Nephron progenitor cell (in vitro differentiated cells): ENCODE measurements at regions not wholly inside any gene's neighbourhood (a gene's known extent, or its start where the extent isn't known, plus 50 kb on each side); places are given as distances from the start of the nearest gene placed in this dataset.
A peak's percentile ranks its signal among the peaks of the same experiment; 100 is the strongest.

ENCODE experiments used
- DNase-seq: peaks from one replicate; pipeline ENCODE4 v3.0.0; 2021
- H3K27ac Mint-ChIP-seq: 2 replicates; pipeline ENCODE4 v1.8.0; 2021; ENCODE audit warnings: mild to moderate bottlenecking, moderate library complexity, mixed read lengths
- H3K27me3 Mint-ChIP-seq: 2 replicates; pipeline ENCODE4 v1.8.0; 2021; ENCODE audit warnings: mild to moderate bottlenecking, low read depth, mixed read lengths; ENCODE audit not compliant: poor library complexity
- H3K36me3 Mint-ChIP-seq: 2 replicates; pipeline ENCODE4 v1.8.0; 2021; ENCODE audit warnings: low read depth, mixed read lengths
- H3K4me1 Mint-ChIP-seq: 2 replicates; pipeline ENCODE4 v1.8.0; 2021; ENCODE audit warnings: mixed read lengths
- H3K4me3 Mint-ChIP-seq: 2 replicates; pipeline ENCODE4 v1.8.0; 2021; ENCODE audit warnings: mild to moderate bottlenecking, moderate library complexity, mixed read lengths
- H3K9me3 Mint-ChIP-seq: 2 replicates; pipeline ENCODE4 v1.8.0; 2021; ENCODE audit warnings: mild to moderate bottlenecking, moderate library complexity, mixed read lengths
- CTCF ChIP-seq: fragments of 200-600 bp; sonication (generic); IDR thresholded peaks from 2 replicates; pipeline ENCODE4 v1.5.0; 2021; ENCODE audit warnings: antibody characterized with exemption

GRCh38 chr17:5708344-5708743 lies 124.0 kb upstream of the NLRP1 start:
- Mint-ChIP-seq H3K36me3 (no peaks in the 10 kb centered on the region), H3K4me1 (peaks cover 36% of the 10 kb centered on the region), H3K4me3 (no peak overlapping the region), H3K9me3 (peaks cover 12% of the 10 kb centered on the region), H3K27me3 (peaks cover 10% of the 10 kb centered on the region), H3K27ac (no peak overlapping the region)
- no peak for DNase-seq
- no peak for TF ChIP-seq CTCF

- TF ChIP-seq CTCF: no peak
- Mint-ChIP-seq H3K27me3 (peaks cover 7% of the 10 kb centered on the region), H3K4me3 (no peak overlapping the region), H3K36me3 (no peaks in the 10 kb centered on the region), H3K27ac (no peak overlapping the region), H3K4me1 (peaks cover 23% of the 10 kb centered on the region), H3K9me3 (peaks cover 7% of the 10 kb centered on the region)
- no peak for DNase-seq
Observed at GRCh38 chr17:5711344-5711743, 127.0 kb upstream of the NLRP1 start.

- peaks cover 4% of the 10 kb centered on the region for H3K9me3 Mint-ChIP-seq
- no peak for DNase-seq
- peaks cover 7% of the 10 kb centered on the region for H3K27me3 Mint-ChIP-seq
- no peak overlapping the region for H3K27ac Mint-ChIP-seq
- no peak overlapping the region for H3K4me3 Mint-ChIP-seq
- H3K4me1 Mint-ChIP-seq: peaks cover 24% of the 10 kb centered on the region
- no peak for TF ChIP-seq CTCF
- no peaks in the 10 kb centered on the region for H3K36me3 Mint-ChIP-seq
Observed at GRCh38 chr17:5714993-5715392, 130.7 kb upstream of the NLRP1 start.

GRCh38 chr17:5715478-5715877 lies 131.2 kb upstream of the NLRP1 start:
- no peaks in the 10 kb centered on the region for H3K36me3 Mint-ChIP-seq
- DNase-seq: no peak
- no peak overlapping the region for H3K27ac Mint-ChIP-seq
- H3K4me1 Mint-ChIP-seq: peaks cover 24% of the 10 kb centered on the region
- peaks cover 9% of the 10 kb centered on the region for H3K27me3 Mint-ChIP-seq
- no peak overlapping the region for H3K4me3 Mint-ChIP-seq
- H3K9me3 Mint-ChIP-seq: no peaks in the 10 kb centered on the region
- TF ChIP-seq CTCF: no peak

- Mint-ChIP-seq H3K36me3 (no peaks in the 10 kb centered on the region), H3K9me3 (peaks cover 8% of the 10 kb centered on the region), H3K27ac (peak overlapping the region; percentile 48), H3K4me3 (no peak overlapping the region), H3K4me1 (peaks cover 24% of the 10 kb centered on the region), H3K27me3 (peaks cover 3% of the 10 kb centered on the region)
- no peak for TF ChIP-seq CTCF
- DNase-seq: no peak
Observed at GRCh38 chr17:5718726-5719125, 134.4 kb upstream of the NLRP1 start.

DNA sequence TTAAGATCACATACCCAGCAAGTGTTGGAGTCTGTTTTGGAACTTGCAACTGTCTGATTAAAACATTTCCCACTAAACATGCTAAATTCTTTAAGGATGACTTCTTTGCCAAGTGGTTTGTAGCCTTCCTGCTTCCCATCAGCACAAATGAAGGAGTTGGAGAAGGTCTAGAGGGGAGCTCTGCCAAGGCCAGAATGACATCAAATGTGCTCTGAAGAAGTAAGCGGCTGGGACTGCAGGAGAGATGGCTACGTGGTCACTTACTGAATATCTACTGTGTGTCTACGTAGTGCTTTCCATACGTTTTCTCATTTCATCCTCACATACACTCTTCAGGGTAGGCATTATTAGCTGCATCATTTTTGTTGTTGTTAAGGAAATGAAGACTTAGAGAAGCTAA lies 135.7 kb upstream of the NLRP1 start:
- H3K27ac Mint-ChIP-seq: no peak overlapping the region
- peaks cover 3% of the 10 kb centered on the region for H3K27me3 Mint-ChIP-seq
- peaks cover 20% of the 10 kb centered on the region for H3K9me3 Mint-ChIP-seq
- DNase-seq: no peak
- TF ChIP-seq CTCF: no peak
- H3K4me3 Mint-ChIP-seq: no peak overlapping the region
- H3K4me1 Mint-ChIP-seq: peaks cover 15% of the 10 kb centered on the region
- H3K36me3 Mint-ChIP-seq: no peaks in the 10 kb centered on the region
